ENCODE measurements at regions not wholly inside any gene's neighbourhood (a gene's known extent, or its start where the extent isn't known, plus 50 kb on each side); places are given as distances from the start of the nearest gene placed in this dataset.
"Not testable (repeated sequence)": the region's sequence is repeated elsewhere in the genome, so short reads cannot be mapped to it uniquely, and the experiment has no call there.

DNA sequence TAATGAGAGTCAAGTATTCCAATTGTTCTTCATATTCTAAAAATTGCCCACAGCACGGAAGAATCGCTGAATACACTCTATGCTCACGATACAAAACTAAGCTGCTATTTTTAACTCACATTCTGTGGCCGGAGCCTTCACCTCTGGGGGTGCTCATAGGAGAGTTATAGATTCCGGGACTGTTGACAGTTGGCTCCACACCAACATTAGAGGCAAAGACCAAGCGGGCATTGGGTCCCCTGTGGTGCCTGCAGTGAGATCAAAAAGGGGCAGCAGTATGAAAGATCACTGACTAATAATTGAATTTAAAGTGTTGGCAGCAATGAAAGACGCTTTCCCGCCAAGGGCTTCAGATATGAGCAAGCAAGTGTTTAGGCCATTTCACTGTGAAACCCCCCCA lies 146.0 kb downstream of the TMEM144 start:
- H3K9me3 Mint-ChIP-seq: peaks cover 16% of the 10 kb centered on the region
- no peaks in the 10 kb centered on the region for H3K4me1 Mint-ChIP-seq (ENCODE audit: low read depth in 2 of 2)
- no peak overlapping the region for H3K27ac Mint-ChIP-seq
- ATAC-seq: no peak
- H3K36me3 Mint-ChIP-seq: peaks cover 7% of the 10 kb centered on the region
- no peaks in the 10 kb centered on the region for H3K27me3 Mint-ChIP-seq
- H3K4me3 Mint-ChIP-seq: no peak overlapping the region
- no peak for DNase-seq (ENCODE audit: low spot score)

DNA sequence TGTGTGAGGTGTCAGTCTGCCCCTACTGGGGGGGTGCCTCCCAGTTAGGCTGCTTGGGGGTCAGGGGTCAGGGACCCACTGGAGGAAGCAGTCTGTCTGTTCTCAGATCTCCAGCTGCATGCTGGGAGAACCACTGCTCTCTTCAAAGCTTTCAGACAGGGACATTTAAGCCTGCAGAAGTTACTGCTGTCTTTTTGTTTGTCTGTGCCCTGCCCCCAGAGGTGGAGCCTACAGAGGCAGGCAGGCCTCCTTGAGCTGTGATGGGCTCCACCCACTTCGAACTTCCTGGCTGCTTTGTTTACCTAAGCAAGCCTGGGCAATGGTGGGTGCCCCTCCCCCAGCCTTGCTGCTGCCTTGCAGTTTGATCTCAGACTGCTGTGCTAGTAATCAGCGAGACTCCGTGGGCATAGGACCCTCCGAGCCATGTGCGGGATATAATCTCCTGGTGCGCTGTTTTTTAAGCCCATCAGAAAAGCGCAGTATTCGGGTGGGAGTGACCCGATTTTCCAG lies 153.7 kb upstream of the RXFP1 start:
- not testable (repeated sequence) for H3K27ac Mint-ChIP-seq; DNase-seq (ENCODE audit: low spot score); H3K27me3 Mint-ChIP-seq; H3K4me1 Mint-ChIP-seq (ENCODE audit: low read depth in 2 of 2); H3K4me3 Mint-ChIP-seq; ATAC-seq
- H3K9me3 Mint-ChIP-seq: peaks cover 30% of the 10 kb centered on the region
- peaks cover 14% of the 10 kb centered on the region for H3K36me3 Mint-ChIP-seq

DNA sequence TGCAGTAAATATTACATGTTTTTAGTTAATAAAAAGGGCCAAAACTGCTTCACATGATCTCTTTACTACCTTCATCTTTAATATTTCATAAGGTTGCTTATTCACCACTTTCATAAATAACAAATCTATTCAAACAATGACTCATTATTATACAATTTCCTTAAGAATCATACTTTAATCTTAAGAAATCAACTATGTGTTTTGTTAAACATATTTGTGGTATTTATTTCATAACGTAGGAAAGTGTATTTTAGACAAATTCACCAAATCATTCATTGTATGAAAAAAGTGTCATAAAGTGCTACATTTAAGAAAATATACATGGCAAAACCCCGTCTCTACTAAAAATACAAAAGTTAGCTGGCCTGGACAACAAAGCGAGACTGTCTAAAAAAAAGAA lies 150.5 kb upstream of the RXFP1 start:
- Mint-ChIP-seq H3K9me3 (peaks cover 17% of the 10 kb centered on the region), H3K27me3 (no peaks in the 10 kb centered on the region), H3K36me3 (peaks cover 6% of the 10 kb centered on the region), H3K4me3 (no peak overlapping the region), H3K27ac (no peak overlapping the region), H3K4me1 (ENCODE audit: low read depth in 2 of 2) (no peaks in the 10 kb centered on the region)
- DNase-seq (ENCODE audit: low spot score): no peak
- ATAC-seq: no peak

- no peak overlapping the region for H3K4me3 Mint-ChIP-seq
- peaks cover 7% of the 10 kb centered on the region for H3K9me3 Mint-ChIP-seq
- ATAC-seq (no peak), DNase-seq (ENCODE audit: low spot score) (no peak)
- H3K36me3 Mint-ChIP-seq: no peaks in the 10 kb centered on the region
- no peaks in the 10 kb centered on the region for H3K27me3 Mint-ChIP-seq
- no peak overlapping the region for H3K27ac Mint-ChIP-seq
- no peaks in the 10 kb centered on the region for H3K4me1 Mint-ChIP-seq (ENCODE audit: low read depth in 2 of 2)
Measured at GRCh38 chr4:158374318-158374717, 147.4 kb upstream of the RXFP1 start.

DNA sequence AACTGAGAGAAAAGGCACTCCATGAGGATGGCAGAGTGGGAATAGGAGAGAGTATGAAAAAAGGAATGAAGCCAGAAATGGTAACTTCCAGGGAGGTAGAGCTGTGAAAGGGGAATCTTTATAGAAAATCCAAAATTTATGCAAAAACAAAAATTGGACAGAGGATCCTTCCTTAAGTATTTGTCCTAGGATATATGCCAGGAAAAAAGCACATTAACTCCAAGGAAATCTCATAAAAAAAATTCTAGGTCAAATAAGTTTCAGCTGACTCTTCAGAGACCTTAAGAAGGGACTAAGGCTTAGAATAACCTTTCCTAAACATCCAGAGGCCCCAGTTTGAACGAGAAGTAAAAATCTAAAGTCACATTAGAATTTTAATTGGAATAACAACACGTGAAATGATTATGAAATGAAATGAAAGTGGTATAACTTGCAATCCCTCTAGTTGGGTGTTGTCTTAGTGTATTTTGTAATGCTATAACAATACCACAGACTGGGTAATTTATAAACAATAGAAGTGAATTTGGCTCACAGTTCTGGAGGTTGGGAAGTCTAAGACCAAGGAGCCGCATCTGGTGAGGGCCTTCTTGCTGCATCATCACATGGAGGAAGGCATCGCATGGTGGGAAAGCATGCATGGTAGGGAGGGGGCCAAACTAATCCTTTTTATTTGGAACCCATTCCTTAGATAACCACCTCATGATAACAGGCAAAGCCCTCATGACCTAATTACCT lies 145.4 kb upstream of the RXFP1 start:
- Mint-ChIP-seq H3K27ac (no peak overlapping the region), H3K4me1 (ENCODE audit: low read depth in 2 of 2) (no peaks in the 10 kb centered on the region), H3K27me3 (no peaks in the 10 kb centered on the region), H3K36me3 (no peaks in the 10 kb centered on the region), H3K9me3 (peaks cover 3% of the 10 kb centered on the region), H3K4me3 (no peak overlapping the region)
- ATAC-seq (no peak), DNase-seq (ENCODE audit: low spot score) (no peak)

GRCh38 chr4:158384414-158384813 lies 137.3 kb upstream of the RXFP1 start:
- no peaks in the 10 kb centered on the region for H3K4me1 Mint-ChIP-seq (ENCODE audit: low read depth in 2 of 2)
- H3K36me3 Mint-ChIP-seq: no peaks in the 10 kb centered on the region
- H3K4me3 Mint-ChIP-seq: no peak overlapping the region
- no peak overlapping the region for H3K27ac Mint-ChIP-seq
- no peaks in the 10 kb centered on the region for H3K27me3 Mint-ChIP-seq
- no peak for ATAC-seq
- no peak for DNase-seq (ENCODE audit: low spot score)
- peaks cover 6% of the 10 kb centered on the region for H3K9me3 Mint-ChIP-seq

- no peak for ATAC-seq
- Mint-ChIP-seq H3K27me3 (no peaks in the 10 kb centered on the region), H3K9me3 (peaks cover 4% of the 10 kb centered on the region), H3K4me3 (no peak overlapping the region), H3K27ac (no peak overlapping the region), H3K36me3 (no peaks in the 10 kb centered on the region), H3K4me1 (ENCODE audit: low read depth in 2 of 2) (no peaks in the 10 kb centered on the region)
- no peak for DNase-seq (ENCODE audit: low spot score)
Measured at GRCh38 chr4:158395343-158395742, 126.3 kb upstream of the RXFP1 start.

DNA sequence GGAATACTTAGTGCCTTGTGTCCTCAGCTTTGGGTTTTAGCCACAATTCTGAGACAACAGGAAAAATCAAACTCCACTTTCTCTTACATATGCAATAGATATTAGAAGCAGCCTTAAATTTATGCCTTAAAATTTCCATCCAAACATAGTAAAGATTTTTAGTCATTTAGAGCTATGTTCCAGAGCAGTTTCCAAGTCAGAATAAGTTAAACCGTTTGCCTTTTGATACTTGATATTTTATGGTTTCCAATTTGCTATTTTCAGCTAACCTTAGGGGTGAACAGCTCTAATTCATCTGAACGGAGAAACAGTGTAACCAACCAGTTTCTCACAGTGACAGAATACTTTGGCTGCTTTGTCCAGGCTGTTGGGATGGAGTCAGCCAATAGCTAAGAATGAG lies 125.8 kb upstream of the RXFP1 start:
- Mint-ChIP-seq H3K36me3 (no peaks in the 10 kb centered on the region), H3K9me3 (peaks cover 4% of the 10 kb centered on the region), H3K27me3 (no peaks in the 10 kb centered on the region), H3K27ac (no peak overlapping the region), H3K4me3 (no peak overlapping the region), H3K4me1 (ENCODE audit: low read depth in 2 of 2) (no peaks in the 10 kb centered on the region)
- no peak for DNase-seq (ENCODE audit: low spot score)
- no peak for ATAC-seq

GRCh38 chr4:158397781-158398180 lies 123.9 kb upstream of the RXFP1 start:
- H3K27me3 Mint-ChIP-seq: no peaks in the 10 kb centered on the region
- H3K4me3 Mint-ChIP-seq: no peak overlapping the region
- H3K27ac Mint-ChIP-seq: no peak overlapping the region
- ATAC-seq (no peak), DNase-seq (ENCODE audit: low spot score) (no peak)
- H3K36me3 Mint-ChIP-seq: no peaks in the 10 kb centered on the region
- peaks cover 4% of the 10 kb centered on the region for H3K9me3 Mint-ChIP-seq
- no peaks in the 10 kb centered on the region for H3K4me1 Mint-ChIP-seq (ENCODE audit: low read depth in 2 of 2)

DNA sequence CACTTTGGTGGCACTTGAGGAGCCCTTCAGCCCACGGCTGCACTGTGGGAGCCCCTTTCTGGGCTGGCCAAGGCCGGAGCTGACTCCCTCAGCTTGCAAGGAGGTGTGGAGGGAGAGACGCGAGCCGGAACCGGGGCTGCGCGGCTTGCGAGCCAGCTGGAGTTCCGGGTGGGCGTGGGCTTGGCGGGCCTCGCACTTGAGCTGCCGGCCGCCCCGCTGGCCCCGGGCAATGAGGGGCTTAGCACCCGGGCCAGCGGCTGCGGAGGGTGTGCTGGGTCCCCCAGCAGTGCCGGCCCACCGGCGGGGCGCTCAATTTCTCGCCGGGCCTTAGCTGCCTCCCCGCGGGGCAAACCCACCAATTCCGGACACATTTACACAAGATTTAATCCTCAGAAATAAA lies 113.7 kb upstream of the RXFP1 start:
- H3K27ac Mint-ChIP-seq: not testable (repeated sequence)

GRCh38 chr4:158410272-158410671 lies 111.4 kb upstream of the RXFP1 start:
- H3K4me3 Mint-ChIP-seq: no peak overlapping the region
- ATAC-seq (no peak), DNase-seq (ENCODE audit: low spot score) (no peak)
- no peaks in the 10 kb centered on the region for H3K36me3 Mint-ChIP-seq
- H3K4me1 Mint-ChIP-seq (ENCODE audit: low read depth in 2 of 2): no peaks in the 10 kb centered on the region
- H3K27me3 Mint-ChIP-seq: no peaks in the 10 kb centered on the region
- peaks cover 12% of the 10 kb centered on the region for H3K9me3 Mint-ChIP-seq
- no peak overlapping the region for H3K27ac Mint-ChIP-seq

More for the DNA sequence above, 113.7 kb upstream of the RXFP1 start:
- not testable (repeated sequence) for H3K27me3 Mint-ChIP-seq; DNase-seq (ENCODE audit: low spot score); H3K4me1 Mint-ChIP-seq (ENCODE audit: low read depth in 2 of 2); ATAC-seq; H3K4me3 Mint-ChIP-seq; H3K9me3 Mint-ChIP-seq; H3K36me3 Mint-ChIP-seq

DNA sequence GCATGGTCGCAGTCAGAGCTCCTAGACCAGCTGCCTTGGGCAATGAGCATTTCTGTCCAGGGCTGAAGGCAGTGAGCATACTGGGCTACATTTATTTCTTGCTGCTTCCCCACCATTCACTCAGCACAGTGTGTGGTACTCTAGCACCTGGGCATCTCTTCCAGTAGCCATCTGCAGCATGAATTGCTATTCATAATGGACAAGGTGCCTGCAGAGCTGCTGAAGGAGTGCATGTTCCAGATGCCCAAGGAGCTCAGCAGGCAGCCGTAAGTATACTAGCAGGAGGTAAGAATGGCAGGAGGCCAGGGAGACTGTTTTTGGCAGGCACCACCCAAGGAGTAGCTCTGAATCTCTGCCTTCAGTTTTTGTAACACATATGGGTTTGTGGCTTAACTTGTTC lies 110.4 kb upstream of the RXFP1 start:
- Mint-ChIP-seq H3K36me3 (peaks cover 3% of the 10 kb centered on the region), H3K27me3 (no peaks in the 10 kb centered on the region), H3K9me3 (peaks cover 16% of the 10 kb centered on the region), H3K27ac (no peak overlapping the region), H3K4me3 (no peak overlapping the region), H3K4me1 (ENCODE audit: low read depth in 2 of 2) (no peaks in the 10 kb centered on the region)
- no peak for DNase-seq (ENCODE audit: low spot score)
- peak; percentile 20 to 36 for ATAC-seq

- not testable (repeated sequence) for ATAC-seq; H3K4me1 Mint-ChIP-seq (ENCODE audit: low read depth in 2 of 2); DNase-seq (ENCODE audit: low spot score); H3K27me3 Mint-ChIP-seq; H3K4me3 Mint-ChIP-seq; H3K36me3 Mint-ChIP-seq; H3K27ac Mint-ChIP-seq
- peaks cover 18% of the 10 kb centered on the region for H3K9me3 Mint-ChIP-seq
Measured at GRCh38 chr4:158418679-158419078, 103.0 kb upstream of the RXFP1 start.

DNA sequence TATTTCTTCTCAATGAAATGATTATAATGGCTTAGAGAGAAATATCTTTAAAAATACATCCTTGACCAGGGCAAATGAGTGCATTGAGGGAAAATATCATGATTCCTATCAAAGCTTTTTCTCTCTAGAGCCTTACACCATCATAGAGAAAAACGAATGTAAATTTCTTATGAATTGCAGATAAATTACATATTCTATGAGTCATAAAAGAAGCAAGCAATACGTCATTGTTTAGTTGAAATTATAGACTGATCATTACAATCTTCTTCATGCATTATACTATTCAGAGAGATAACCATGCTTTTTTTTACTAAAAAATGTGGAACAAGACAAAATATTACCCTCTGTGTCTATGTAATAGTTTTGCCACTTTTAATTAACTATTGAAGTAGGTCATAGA lies 100.9 kb upstream of the RXFP1 start:
- H3K27ac Mint-ChIP-seq: no peak overlapping the region
- ATAC-seq (no peak), DNase-seq (ENCODE audit: low spot score) (no peak)
- peaks cover 7% of the 10 kb centered on the region for H3K36me3 Mint-ChIP-seq
- no peaks in the 10 kb centered on the region for H3K4me1 Mint-ChIP-seq (ENCODE audit: low read depth in 2 of 2)
- H3K27me3 Mint-ChIP-seq: no peaks in the 10 kb centered on the region
- H3K9me3 Mint-ChIP-seq: peaks cover 13% of the 10 kb centered on the region
- H3K4me3 Mint-ChIP-seq: no peak overlapping the region

DNA sequence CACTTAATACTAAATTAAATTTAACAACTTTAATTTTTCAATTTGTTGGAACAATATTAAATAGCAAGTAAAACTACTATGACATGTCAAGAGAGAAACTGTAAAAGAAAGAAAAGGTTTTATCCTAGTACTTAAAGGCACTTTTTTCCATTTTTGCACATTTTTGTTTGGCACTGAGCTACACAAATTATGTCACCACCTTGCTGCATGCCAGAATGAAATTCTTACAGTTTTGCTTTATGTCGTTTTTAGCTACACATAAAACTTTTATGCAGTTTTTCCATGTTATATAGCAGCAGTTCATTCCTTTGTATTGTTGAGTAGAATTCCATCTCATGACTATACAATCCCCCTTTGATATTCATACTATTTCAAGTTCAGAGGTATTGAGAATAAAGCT lies 99.1 kb upstream of the RXFP1 start:
- ATAC-seq: no peak
- no peaks in the 10 kb centered on the region for H3K4me1 Mint-ChIP-seq (ENCODE audit: low read depth in 2 of 2)
- H3K36me3 Mint-ChIP-seq: no peaks in the 10 kb centered on the region
- H3K27ac Mint-ChIP-seq: no peak overlapping the region
- H3K27me3 Mint-ChIP-seq: no peaks in the 10 kb centered on the region
- no peak overlapping the region for H3K4me3 Mint-ChIP-seq
- H3K9me3 Mint-ChIP-seq: peaks cover 7% of the 10 kb centered on the region
- no peak for DNase-seq (ENCODE audit: low spot score)

All from natural killer cell treated with Interleukin-12 subunit alpha and Interleukin-12 subunit beta and Interleukin-15 and Interleukin-18, amount 100 ng/mL, for 72 hours (primary cell).